Endothelial cell of umbilical vein (primary cell): ENCODE measurements at regions not wholly inside any gene's neighbourhood (a gene's known extent, or its start where the extent isn't known, plus 50 kb on each side); places are given as distances from the start of the nearest gene placed in this dataset.

Experiments used
- BruUV-seq: library from RNA; stranded (reverse); fragments of 400-500 nt; replicated peaks from 2 replicates; lab custom pipeline; 2021; lab: Mats Ljungman, UMichigan
- CTCF ChIA-PET: fragments of 300-600, 350-600 bp; sonication (Branson Sonifier 250); formaldehyde crosslinking; loops from one replicate; lab custom pipeline; 2021; ENCODE audit warnings: antibody characterized with exemption, inconsistent platforms; lab: Charles Lee
- POLR2A ChIA-PET: fragments of 300-600, 350-600 bp; sonication (Branson Sonifier 250); formaldehyde crosslinking; loops from one replicate; lab custom pipeline; 2021; ENCODE audit warnings: antibody characterized with exemption, inconsistent platforms; lab: Charles Lee
- DNase-seq: peaks from one replicate; pipeline ENCODE4 v3.0.0-alpha.2; 2011; ENCODE audit warnings: low read depth, low spot score
- FAIRE-seq: peaks from 2 replicates; lab custom pipeline; 2011; peaks lifted over from hg19 to GRCh38; lab: Jason Lieb, UNC
- H2AFZ ChIP-seq: 2 replicates; pipeline ENCODE4 v1.6.0; 2012; ENCODE audit warnings: low read depth, low read length, control low read depth, inconsistent platforms
- H3K27ac ChIP-seq: 2 replicates; pipeline ENCODE4 v1.5.1; 2011; ENCODE audit warnings: low read depth, mild to moderate bottlenecking, control low read depth, low read length, moderate library complexity; ENCODE audit not compliant: insufficient read depth
- H3K27me3 ChIP-seq, 2 experiments: 2 replicates each; pipeline versions ENCODE4 v1.6.0 to v1.6.1; 2011; ENCODE audit warnings: low read length in 2 of 2, mixed read lengths in 1 of 2; ENCODE audit not compliant: control insufficient read depth in 2 of 2, insufficient read depth in 2 of 2
- H3K36me3 ChIP-seq, 2 experiments: 2 replicates in 1 of 2; 3 replicates in 1 of 2; pipeline ENCODE4 v1.5.1; 2011; ENCODE audit warnings: low read length in 2 of 2, mild to moderate bottlenecking in 1 of 2, moderate library complexity in 1 of 2; ENCODE audit not compliant: control insufficient read depth in 2 of 2, insufficient read depth in 2 of 2; ENCODE audit errors: extremely low read depth in 1 of 2
- H3K4me1 ChIP-seq: 3 replicates; pipeline ENCODE4 v1.5.1; 2011; ENCODE audit warnings: mild to moderate bottlenecking, low read length; ENCODE audit not compliant: control insufficient read depth, insufficient read depth; ENCODE audit errors: extremely low read depth
- H3K4me2 ChIP-seq: 2 replicates; pipeline ENCODE4 v1.6.1; 2011; ENCODE audit warnings: low read length, control low read depth, mixed read lengths; ENCODE audit not compliant: insufficient read depth
- H3K4me3 ChIP-seq, 3 experiments: fragments of 200-600 bp in 1 of 3; sonication (generic), shearing (Covaris generic) in 1 of 3; replicated peaks in 1 of 3; 2 replicates each; pipeline ENCODE4 v1.5.1; 2011 to 2016; ENCODE audit warnings: control low read depth in 3 of 3, low read length in 3 of 3, mild to moderate bottlenecking in 2 of 3, inconsistent platforms in 1 of 3, low read depth in 1 of 3, moderate library complexity in 1 of 3; ENCODE audit not compliant: insufficient read depth in 1 of 3
- H3K79me2 ChIP-seq: 2 replicates; pipeline ENCODE4 v1.6.0; 2012; ENCODE audit warnings: low read length, inconsistent platforms; ENCODE audit not compliant: control insufficient read depth, insufficient read depth
- H3K9ac ChIP-seq: replicated peaks from 2 replicates; pipeline ENCODE3; 2011; ENCODE audit warnings: low read length, control low read depth; ENCODE audit not compliant: insufficient read depth; ENCODE audit errors: extremely low read depth
- H3K9me1 ChIP-seq: replicated peaks from 3 replicates; pipeline ENCODE4 v1.6.0; 2011; ENCODE audit warnings: mild to moderate bottlenecking, low read length; ENCODE audit not compliant: control insufficient read depth, insufficient read depth; ENCODE audit errors: extremely low read depth
- H3K9me3 ChIP-seq: replicated peaks from 2 replicates; pipeline ENCODE4 v1.5.1; 2012; ENCODE audit warnings: low read length, inconsistent platforms; ENCODE audit not compliant: control insufficient read depth, insufficient read depth
- H4K20me1 ChIP-seq: replicated peaks from 2 replicates; pipeline ENCODE3; 2011; ENCODE audit warnings: mild to moderate bottlenecking, low read length; ENCODE audit not compliant: control insufficient read depth, insufficient read depth; ENCODE audit errors: extremely low read depth
- CTCF ChIP-seq, 2 donors: IDR thresholded peaks; 1 replicate in 1 of 2; 2 replicates in 1 of 2; pipeline ENCODE4 v1.5.1; 2011; ENCODE audit warnings: low read length in 2 of 2, mild to moderate bottlenecking in 2 of 2, moderate library complexity in 2 of 2, control low read depth in 1 of 2, inconsistent platforms in 1 of 2, low read depth in 1 of 2; ENCODE audit not compliant: insufficient read depth in 1 of 2; ENCODE audit errors: extremely low read depth in 1 of 2
- EZH2 ChIP-seq: IDR thresholded peaks from 2 replicates; pipeline ENCODE4 v1.6.1; 2012; ENCODE audit warnings: borderline replicate concordance, low read depth, mild to moderate bottlenecking, moderate library complexity, low read length, inconsistent platforms; ENCODE audit not compliant: severe bottlenecking
- FOS ChIP-seq: IDR thresholded peaks from 2 replicates; pipeline ENCODE4 v1.6.1; 2011; ENCODE audit warnings: mild to moderate bottlenecking, low read length, moderate library complexity, borderline replicate concordance; ENCODE audit not compliant: insufficient read depth
- GATA2 ChIP-seq: IDR thresholded peaks from 2 replicates; pipeline ENCODE4 v1.7.0; 2011; ENCODE audit warnings: low read depth, mild to moderate bottlenecking, moderate library complexity, mixed read lengths, low read length; ENCODE audit not compliant: insufficient read length, insufficient read depth
- JUN ChIP-seq: IDR thresholded peaks from 2 replicates; pipeline ENCODE4 v1.6.1; 2011; ENCODE audit warnings: borderline replicate concordance, low read depth; ENCODE audit not compliant: insufficient read length, insufficient read depth
- MAX ChIP-seq: IDR thresholded peaks from 2 replicates; pipeline ENCODE4 v1.6.1; 2011; ENCODE audit not compliant: insufficient read depth, insufficient read length
- MYC ChIP-seq: IDR thresholded peaks from one replicate; pipeline ENCODE4 v1.6.1; 2011; ENCODE audit warnings: mild to moderate bottlenecking, low read depth, low read length
- POLR2AphosphoS5 ChIP-seq: IDR thresholded peaks from 2 replicates; pipeline ENCODE4 v1.6.1; 2012; ENCODE audit warnings: low read depth, mild to moderate bottlenecking, control low read depth, low read length, moderate library complexity; ENCODE audit not compliant: insufficient read depth
- dilution Hi-C: fragments of 300-500 bp; cut with MboI; formaldehyde crosslinking; loops from one replicate; pipeline ENCODE4 v1.15.0; 2019; ENCODE audit warnings: low sequenced_read_pairs; ENCODE audit not compliant: extremely low pct_ligation_motif_present
- intact Hi-C: fragments of 100-400 bp; cut with micrococcal nuclease; formaldehyde crosslinking; loops from one replicate; pipeline ENCODE4 v1.10.0; 2022

- H3K4me1 ChIP-seq: peaks cover 33% of the 10 kb centered on the region
- no peak overlapping the region for H3K4me3 ChIP-seq
- H3K36me3 ChIP-seq: no peaks in the 10 kb centered on the region
- H4K20me1 ChIP-seq: no peaks in the 10 kb centered on the region
- TF ChIP-seq CTCF (IDR thresholded peaks at IDR 0.05; ENCODE audit: extremely low read depth in 1 of 2, insufficient read depth in 1 of 2, low read depth in 1 of 2, low read length in 2 of 2): no peak
- TF ChIP-seq GATA2: no peak
- no peak for TF ChIP-seq FOS
- TF ChIP-seq EZH2: no peak
- TF ChIP-seq MAX: no peak
- TF ChIP-seq MYC: no peak
- no peak for TF ChIP-seq JUN
- no peak for TF ChIP-seq POLR2AphosphoS5
- no peaks in the 10 kb centered on the region for H3K9me1 ChIP-seq
- no peaks in the 10 kb centered on the region for H3K9me3 ChIP-seq
- no peaks in the 10 kb centered on the region for H3K27me3 ChIP-seq
- intact Hi-C loops (no loop called here), dilution Hi-C loops (no loop called here)
- no peak overlapping the region for H3K27ac ChIP-seq
- ChIA-PET POLR2A (no interaction called here), CTCF (interaction anchor here (1.0 to 2.5 kb wide), 6 partner anchors 11 to 66 kb away, joined by 3 to 10 read pairs (median 4); no protein-coding TSS in a partner anchor)
- H3K9ac ChIP-seq: no peak overlapping the region
- H2AFZ ChIP-seq: no peak overlapping the region
- FAIRE-seq (no peak), DNase-seq (no peak)
- no TSS peak for BruUV-seq
- H3K4me2 ChIP-seq: no peak overlapping the region
- no peaks in the 10 kb centered on the region for H3K79me2 ChIP-seq
Observed at GRCh38 chr2:55114597-55114996, 64.3 kb upstream of the RTN4 start.
